ENCODE measurements at regions not wholly inside any gene's neighbourhood (a gene's known extent, or its start where the extent isn't known, plus 50 kb on each side); places are given as distances from the start of the nearest gene placed in this dataset.

- no peak for DNase-seq
These were observed 1713.5 kb upstream of the ACO1 start for GRCh38 chr9:30670805-30671562.

GRCh38 chr9:30673132-30673531 lies 1711.3 kb upstream of the ACO1 start:
- DNase-seq = no peak

GRCh38 chr9:30676651-30677050 lies 1707.8 kb upstream of the ACO1 start:
- DNase-seq = no peak

DNA sequence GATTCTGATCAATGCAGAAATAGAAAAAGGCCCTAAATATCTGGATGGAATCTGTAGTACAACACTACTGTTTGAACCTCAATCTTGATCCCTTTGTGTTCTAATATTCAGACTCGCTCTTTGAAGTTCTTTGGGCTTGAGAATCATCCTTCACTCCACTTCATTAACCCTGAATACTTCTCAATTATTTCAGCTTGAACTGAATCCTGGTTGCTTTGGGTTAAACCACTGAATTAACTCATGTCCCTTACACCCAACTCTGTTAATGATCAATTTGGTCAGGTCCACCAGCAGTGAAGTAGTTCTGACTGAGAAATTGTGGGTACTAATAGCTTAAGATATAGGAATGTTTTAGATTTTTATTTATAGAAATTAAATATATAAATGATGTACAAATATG lies 1707.2 kb upstream of the ACO1 start:
- DNase-seq = no peak

DNA sequence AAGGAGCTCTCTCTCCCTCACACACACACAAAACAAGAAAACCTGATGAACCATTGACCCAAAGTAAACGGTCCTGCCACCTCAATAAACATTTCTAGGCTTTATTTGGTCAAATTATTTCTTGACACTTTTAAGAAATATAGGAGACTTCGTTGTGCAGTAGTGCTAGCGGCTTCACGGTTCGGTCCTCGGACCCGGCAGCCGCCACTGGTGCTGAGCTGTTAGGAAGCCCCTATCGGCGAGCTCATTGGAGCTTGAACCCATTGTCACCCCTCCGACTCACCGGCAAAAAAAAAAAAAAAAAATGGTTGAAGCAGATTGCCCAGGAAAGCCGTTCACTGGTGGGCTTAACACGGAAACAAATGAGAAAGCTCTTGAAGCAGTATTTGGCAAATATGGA lies 1695.6 kb upstream of the ACO1 start:
- no peak for DNase-seq

DNA sequence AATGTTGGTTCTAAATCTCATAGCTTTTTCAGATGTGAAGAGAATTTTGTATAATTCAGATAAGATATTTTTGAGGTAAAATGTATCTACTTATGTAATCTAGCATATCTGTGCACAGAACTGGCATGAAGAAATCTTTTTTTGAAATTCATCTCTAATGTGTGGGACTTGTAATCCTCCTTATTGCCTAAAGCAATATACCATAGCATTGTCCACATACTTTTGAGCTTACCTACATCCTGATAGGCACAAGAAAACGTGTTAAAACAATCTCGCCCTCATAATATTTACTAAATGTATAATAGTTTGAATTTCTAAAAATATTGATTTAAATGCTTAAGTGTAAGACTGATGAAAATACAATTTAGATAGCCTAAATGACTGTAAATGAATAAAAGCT lies 1686.5 kb upstream of the ACO1 start:
- no peak for DNase-seq

GRCh38 chr9:30711591-30711990 lies 1672.9 kb upstream of the ACO1 start:
- DNase-seq = no peak

DNA sequence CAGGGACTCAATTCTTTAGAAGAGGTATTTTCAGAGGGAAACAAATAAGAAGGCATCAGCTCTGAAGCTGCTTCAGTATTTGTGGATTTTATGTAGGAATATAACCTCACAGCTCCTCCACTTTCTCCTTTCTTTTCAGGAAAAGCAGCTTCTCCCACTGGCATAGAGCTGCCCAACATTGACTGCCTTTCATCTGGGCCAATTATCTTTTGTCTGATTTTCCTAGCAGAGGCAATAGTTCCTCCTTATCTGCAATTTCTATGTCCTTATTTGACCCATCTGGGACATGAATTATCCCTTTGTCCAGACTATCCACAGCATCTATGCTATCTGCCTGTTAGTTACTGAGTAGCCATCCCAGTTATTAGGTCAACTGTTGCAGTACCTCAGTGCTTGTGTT lies 1671.2 kb upstream of the ACO1 start:
- no peak for DNase-seq

DNA sequence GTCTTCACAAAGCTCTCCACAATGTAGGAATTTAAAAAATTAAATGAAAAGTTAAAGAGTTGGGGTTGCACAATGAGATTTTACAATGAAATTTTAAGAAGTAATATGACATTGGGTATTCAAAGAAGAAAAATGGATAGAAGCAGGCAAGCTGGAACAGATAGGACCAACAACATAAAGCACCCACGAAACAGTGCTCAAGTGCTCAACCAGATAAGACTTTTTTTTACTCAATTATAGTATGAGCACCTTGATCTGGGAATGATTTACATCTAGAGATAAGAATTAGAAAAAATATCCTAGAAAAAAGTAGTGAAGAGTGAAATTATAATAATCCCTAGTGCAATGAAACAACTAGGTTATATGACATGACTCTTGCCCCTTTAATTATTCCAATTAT lies 1670.1 kb upstream of the ACO1 start:
- no peak for DNase-seq

DNA sequence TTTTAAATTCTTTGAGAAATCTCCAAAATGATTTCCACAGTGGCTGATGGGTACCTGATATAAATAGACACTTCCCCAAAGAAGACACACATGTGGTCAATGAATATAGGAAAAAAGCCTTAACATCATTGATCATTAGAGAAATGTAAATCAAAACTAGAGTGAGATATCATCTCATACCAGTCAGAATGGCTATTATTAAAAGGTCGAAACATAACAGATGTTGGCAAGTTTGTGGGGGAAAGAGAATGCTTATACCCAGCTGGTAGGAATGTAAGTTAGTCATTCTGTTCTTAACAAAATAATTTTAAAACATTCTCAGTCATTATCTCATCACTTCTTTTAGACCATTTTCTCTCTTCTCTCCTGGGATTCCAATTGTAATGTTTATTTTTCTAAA lies 1666.0 kb upstream of the ACO1 start:
- no peak for DNase-seq

DNA sequence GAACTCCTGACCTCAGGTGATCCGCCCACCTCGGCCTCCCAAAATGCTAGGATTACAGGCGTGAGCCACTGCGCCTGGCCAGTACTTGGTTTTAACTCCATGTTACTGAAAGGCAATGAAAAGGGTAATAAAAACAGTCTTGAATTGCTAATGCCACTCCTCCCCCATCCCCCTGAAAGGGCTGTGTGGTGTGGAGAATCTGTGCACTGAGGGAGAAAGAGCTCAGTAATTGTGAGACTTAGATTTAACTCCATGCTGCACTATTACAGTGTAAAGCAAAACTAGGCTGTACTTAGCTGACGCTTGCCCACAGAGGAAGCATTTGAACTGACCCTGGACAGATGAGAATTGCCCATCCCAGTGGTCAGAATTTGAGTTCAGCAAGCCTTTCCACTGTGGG lies 1662.4 kb upstream of the ACO1 start:
- DNase-seq = no peak

GRCh38 chr9:30723656-30724055 lies 1660.8 kb upstream of the ACO1 start:
- DNase-seq = no peak

DNA sequence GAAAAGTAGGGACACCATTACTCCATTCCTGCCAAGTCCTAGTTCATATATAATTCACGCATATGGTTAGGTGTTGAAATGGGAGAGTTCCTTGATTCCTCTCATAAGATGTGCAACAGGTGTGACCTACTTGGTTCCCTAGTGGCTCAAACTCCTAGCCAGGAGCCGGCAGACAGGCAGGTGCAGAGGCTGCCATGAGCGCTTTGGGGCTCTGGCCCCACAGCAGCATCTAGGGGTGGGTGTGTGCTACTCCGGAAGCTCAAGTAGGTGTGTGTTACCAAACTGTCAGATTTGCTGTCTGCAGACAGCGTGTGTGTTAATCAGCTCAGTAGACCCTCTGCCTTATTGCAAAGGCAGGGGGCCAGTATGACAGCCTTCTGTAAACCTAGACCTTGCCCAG lies 1652.4 kb upstream of the ACO1 start:
- DNase-seq = no peak

GRCh38 chr9:30744871-30745270 lies 1639.6 kb upstream of the ACO1 start:
- DNase-seq = no peak

DNA sequence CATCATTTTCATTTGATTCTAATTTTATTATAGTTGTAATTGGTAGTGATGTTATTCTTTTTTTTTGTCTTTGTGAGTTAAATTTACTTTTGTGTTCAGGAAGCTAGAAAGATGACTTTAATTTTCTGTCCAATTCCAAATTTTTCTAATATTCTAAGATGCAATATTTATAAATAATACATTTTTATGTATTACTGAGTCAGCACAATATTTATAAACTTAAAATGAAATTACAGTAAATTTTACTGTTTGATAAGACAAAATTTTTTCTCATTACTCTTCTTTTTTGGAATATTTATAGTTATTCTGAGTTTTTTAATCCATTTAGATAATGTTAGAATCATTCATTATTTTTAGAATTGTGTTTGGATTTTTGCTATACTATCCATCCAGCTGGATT lies 1637.9 kb upstream of the ACO1 start:
- no peak for DNase-seq

DNA sequence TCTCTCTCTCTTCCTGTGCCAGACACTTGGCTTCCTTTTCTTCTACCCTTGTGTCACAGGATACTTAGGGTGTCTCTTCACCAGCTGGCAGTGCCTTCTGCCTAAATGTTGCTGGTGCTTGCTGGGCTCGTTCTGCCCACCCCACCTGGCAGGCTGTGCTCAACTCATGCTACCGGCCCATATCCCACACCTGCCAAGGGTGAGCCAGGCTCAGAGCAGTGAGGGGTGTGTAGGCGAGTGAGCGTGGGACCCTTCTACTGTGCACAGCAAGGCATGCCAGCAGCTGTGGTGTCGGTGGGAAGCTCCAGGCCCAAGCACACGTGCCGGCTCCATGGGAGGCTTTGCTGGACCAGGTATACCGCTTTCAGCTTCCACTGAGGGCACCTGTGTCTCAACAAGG lies 1626.7 kb upstream of the ACO1 start:
- no peak for DNase-seq

DNA sequence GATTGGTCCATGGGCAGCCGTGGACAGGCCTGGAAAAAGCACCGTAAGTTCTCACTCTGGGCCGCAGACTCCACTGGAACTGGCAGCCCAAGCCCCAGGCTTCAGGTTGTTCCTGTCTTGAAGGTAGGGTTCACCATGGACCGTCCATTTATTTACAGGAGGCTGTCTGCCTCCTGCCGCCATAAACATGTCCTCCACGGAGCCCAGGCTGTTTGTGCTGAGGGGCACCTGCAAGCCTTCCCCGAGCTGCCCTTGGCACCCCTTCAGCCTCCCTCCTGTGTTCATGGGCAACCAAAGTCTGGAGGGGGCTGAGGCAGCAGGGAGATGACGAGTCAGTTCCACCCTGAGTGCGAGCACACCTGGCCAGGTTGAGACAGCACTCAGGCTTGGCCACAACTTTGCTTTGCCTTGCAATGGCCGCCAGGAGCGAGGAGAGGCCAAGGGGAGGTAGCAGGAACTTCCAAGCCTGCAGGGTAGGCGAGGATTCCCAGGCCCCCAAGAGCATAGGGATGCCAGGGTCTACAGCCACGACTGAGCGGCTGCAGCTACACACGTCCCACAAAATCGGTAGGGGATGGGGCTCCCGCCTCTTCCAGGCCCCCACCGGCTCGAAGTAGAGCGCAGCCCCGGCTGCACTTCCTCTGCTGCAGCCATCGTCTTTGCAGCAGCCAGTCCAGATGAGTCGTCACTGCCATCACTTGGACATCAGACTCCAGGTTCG lies 1625.6 kb upstream of the ACO1 start:
- no peak for DNase-seq

GRCh38 chr9:30765318-30765717 lies 1619.1 kb upstream of the ACO1 start:
- no peak for DNase-seq

DNA sequence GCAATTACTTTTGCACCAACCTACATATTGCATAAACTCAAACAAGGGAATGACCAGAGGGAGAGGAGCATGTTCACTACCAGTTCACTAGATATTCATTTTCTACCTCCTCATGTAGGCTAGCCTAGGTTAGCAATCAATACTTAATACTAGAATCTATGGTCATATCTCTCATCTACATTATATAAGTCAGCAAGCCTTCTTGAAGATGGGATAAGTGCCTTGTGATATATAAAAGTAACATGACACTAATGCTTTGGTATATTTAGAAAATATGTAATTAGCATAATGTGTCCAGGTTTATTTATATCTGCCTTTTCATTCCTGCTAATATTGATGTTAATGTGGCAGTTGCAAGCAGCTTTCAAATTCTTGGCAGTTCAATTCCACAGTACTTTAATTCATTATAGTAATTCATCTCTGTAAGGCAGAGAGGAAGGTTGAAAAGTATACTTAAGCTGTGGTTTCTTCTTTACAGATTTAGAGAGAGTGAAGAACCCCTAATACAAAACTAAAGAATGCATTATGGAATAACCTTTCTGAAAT lies 1613.2 kb upstream of the ACO1 start:
- DNase-seq = no peak

- no peak for DNase-seq
These were observed 1612.7 kb upstream of the ACO1 start for GRCh38 chr9:30771760-30772159.

GRCh38 chr9:30773427-30773826 lies 1611.0 kb upstream of the ACO1 start:
- no peak for DNase-seq

- no peak for DNase-seq
These were observed 1610.1 kb upstream of the ACO1 start for GRCh38 chr9:30774326-30774725.

- DNase-seq = no peak
These were observed 1609.2 kb upstream of the ACO1 start for GRCh38 chr9:30775236-30775635.

DNA sequence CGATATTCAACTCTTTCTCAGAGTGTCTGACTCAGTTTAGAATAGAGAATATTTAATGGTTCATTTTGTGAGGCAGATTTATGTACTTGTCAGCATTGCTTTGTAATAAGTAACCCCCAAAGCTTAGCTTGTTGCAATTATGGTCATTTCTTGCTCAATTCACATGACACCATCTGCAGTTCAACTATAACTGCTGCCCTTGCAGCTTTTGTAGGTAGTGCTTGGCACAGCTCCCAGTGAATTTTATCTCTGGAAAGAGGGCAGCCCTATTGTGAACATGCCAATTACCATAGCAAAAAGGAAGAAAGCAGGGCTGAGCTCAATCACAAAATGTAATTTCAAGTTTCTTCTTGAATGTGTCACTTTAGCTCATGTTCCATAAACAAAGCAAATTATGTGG lies 1587.7 kb upstream of the ACO1 start:
- DNase-seq = no peak
